ENCODE measurements at regions not wholly inside any gene's neighbourhood (a gene's known extent, or its start where the extent isn't known, plus 50 kb on each side); places are given as distances from the start of the nearest gene placed in this dataset.

DNA sequence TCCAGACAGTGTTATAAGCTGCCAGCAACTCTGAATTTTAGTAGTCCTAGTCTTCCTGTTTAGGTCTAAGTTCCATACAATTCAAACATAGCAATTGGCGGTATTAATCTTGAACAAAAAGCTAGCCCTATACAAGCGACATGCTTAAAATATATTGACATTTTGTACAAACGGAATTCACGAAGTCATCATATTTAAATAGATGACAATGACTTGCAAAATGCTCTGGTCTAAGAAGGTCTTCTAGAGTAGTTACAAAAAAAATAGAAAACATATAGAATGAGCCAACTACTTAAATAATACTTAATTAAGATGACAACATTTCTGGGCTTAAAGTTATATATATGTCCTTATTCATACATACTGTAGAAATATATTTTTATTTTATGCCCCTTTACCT, 446.6 kb downstream of the ANKRD7 start:
- Histone ChIP-seq H3K9me2 (ENCODE audit: insufficient read depth, low read length) (no peaks in the 10 kb centered on the region), H3K9ac (ENCODE audit: low read length) (no peak overlapping the region), H2AFZ (ENCODE audit: low read depth, low read length) (no peak overlapping the region), H3K9me3 (ENCODE audit: low read length) (no peaks in the 10 kb centered on the region), H3K79me2 (replicated peaks; ENCODE audit: insufficient read depth, low read length) (no peaks in the 10 kb centered on the region), H3K36me3 (ENCODE audit: insufficient read depth, low read length) (no peaks in the 10 kb centered on the region), H3K4me3 (ENCODE audit: low read length) (no peak overlapping the region), H3K27me3 (ENCODE audit: insufficient read depth, low read depth, low read length) (no peaks in the 10 kb centered on the region), H4K20me1 (ENCODE audit: insufficient read depth) (no peaks in the 10 kb centered on the region), H3K27ac (ENCODE audit: low read length) (no peak overlapping the region), H3F3A (ENCODE audit: insufficient read depth, low read length, poor library complexity, severe bottlenecking) (no peaks in the 10 kb centered on the region), H3K4me2 (ENCODE audit: low read length) (no peak overlapping the region)
- TF ChIP-seq POLR2AphosphoS5 (IDR thresholded peaks at IDR 0.05), result no peak
- no peak for TF ChIP-seq SMC3 (conservative IDR thresholded peaks at IDR 0.05; ENCODE audit: poor library complexity)
- no peak for TF ChIP-seq EP300 (conservative IDR thresholded peaks at IDR 0.05; ENCODE audit: poor library complexity, severe bottlenecking)
- TF ChIP-seq EZH2 (IDR thresholded peaks at IDR 0.05; ENCODE audit: borderline replicate concordance, insufficient read depth, low read length, poor library complexity, severe bottlenecking), result no peak
- TF ChIP-seq MXI1 (conservative IDR thresholded peaks at IDR 0.05; ENCODE audit: poor library complexity, severe bottlenecking), result no peak
- TF ChIP-seq, protein P1, sequence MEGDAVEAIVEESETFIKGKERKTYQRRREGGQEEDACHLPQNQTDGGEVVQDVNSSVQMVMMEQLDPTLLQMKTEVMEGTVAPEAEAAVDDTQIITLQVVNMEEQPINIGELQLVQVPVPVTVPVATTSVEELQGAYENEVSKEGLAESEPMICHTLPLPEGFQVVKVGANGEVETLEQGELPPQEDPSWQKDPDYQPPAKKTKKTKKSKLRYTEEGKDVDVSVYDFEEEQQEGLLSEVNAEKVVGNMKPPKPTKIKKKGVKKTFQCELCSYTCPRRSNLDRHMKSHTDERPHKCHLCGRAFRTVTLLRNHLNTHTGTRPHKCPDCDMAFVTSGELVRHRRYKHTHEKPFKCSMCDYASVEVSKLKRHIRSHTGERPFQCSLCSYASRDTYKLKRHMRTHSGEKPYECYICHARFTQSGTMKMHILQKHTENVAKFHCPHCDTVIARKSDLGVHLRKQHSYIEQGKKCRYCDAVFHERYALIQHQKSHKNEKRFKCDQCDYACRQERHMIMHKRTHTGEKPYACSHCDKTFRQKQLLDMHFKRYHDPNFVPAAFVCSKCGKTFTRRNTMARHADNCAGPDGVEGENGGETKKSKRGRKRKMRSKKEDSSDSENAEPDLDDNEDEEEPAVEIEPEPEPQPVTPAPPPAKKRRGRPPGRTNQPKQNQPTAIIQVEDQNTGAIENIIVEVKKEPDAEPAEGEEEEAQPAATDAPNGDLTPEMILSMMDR (IDR thresholded peaks at IDR 0.05; ENCODE audit: poor library complexity, severe bottlenecking), result no peak
- TF ChIP-seq REST (IDR thresholded peaks at IDR 0.05; ENCODE audit: borderline replicate concordance), result no peak
- TF ChIP-seq RAD21 (conservative IDR thresholded peaks at IDR 0.05), result no peak
- TF ChIP-seq TAF1 (IDR thresholded peaks at IDR 0.05; ENCODE audit: low read depth), result no peak

DNA sequence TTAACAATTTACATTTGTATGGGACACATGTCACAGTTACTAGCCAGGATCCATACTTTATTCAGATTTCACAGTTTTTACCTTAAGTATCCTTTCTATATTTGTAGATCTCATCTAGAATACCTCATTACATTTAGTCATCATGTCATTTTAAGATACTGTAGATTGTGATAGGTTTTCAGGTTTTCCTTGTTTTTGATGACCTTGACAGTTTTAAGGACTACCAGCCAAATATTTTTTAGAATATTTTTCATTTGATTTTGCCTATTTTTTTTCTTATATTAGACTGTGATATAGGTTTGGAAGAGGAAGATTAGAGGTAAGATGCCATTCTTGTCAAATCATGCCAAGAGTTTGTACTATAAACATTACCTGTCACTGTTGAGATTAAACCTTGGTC, 460.3 kb downstream of the ANKRD7 start:
- H3K9ac ChIP-seq (ENCODE audit: low read length), result no peak overlapping the region
- no peaks in the 10 kb centered on the region for H3K9me3 ChIP-seq (ENCODE audit: low read length)
- H3F3A ChIP-seq (ENCODE audit: insufficient read depth, low read length, poor library complexity, severe bottlenecking), result no peaks in the 10 kb centered on the region
- no peaks in the 10 kb centered on the region for H3K9me2 ChIP-seq (ENCODE audit: insufficient read depth, low read length)
- no peak overlapping the region for H2AFZ ChIP-seq (ENCODE audit: low read depth, low read length)
- H3K4me2 ChIP-seq (ENCODE audit: low read length), result no peak overlapping the region
- no peaks in the 10 kb centered on the region for H4K20me1 ChIP-seq (ENCODE audit: insufficient read depth)
- no peaks in the 10 kb centered on the region for H3K27me3 ChIP-seq (ENCODE audit: insufficient read depth, low read depth, low read length)
- H3K27ac ChIP-seq (ENCODE audit: low read length), result no peak overlapping the region
- H3K36me3 ChIP-seq (ENCODE audit: insufficient read depth, low read length), result no peaks in the 10 kb centered on the region
- H3K4me3 ChIP-seq (ENCODE audit: low read length), result no peak overlapping the region
- H3K79me2 ChIP-seq (replicated peaks; ENCODE audit: insufficient read depth, low read length), result no peaks in the 10 kb centered on the region
- no peak for TF ChIP-seq MXI1 (conservative IDR thresholded peaks at IDR 0.05; ENCODE audit: poor library complexity, severe bottlenecking)
- no peak for TF ChIP-seq REST (IDR thresholded peaks at IDR 0.05; ENCODE audit: borderline replicate concordance)
- TF ChIP-seq TAF1 (IDR thresholded peaks at IDR 0.05; ENCODE audit: low read depth), result no peak
- no peak for TF ChIP-seq RAD21 (conservative IDR thresholded peaks at IDR 0.05)
- no peak for TF ChIP-seq EP300 (conservative IDR thresholded peaks at IDR 0.05; ENCODE audit: poor library complexity, severe bottlenecking)
- TF ChIP-seq, protein P1 (IDR thresholded peaks at IDR 0.05; ENCODE audit: poor library complexity, severe bottlenecking), result no peak
- no peak for TF ChIP-seq POLR2AphosphoS5 (IDR thresholded peaks at IDR 0.05)
- TF ChIP-seq SMC3 (conservative IDR thresholded peaks at IDR 0.05; ENCODE audit: poor library complexity), result no peak
- TF ChIP-seq EZH2 (IDR thresholded peaks at IDR 0.05; ENCODE audit: borderline replicate concordance, insufficient read depth, low read length, poor library complexity, severe bottlenecking), result no peak

All from neural cell (in vitro differentiated cells).